ENCODE measurements at regions not wholly inside any gene's neighbourhood (a gene's known extent, or its start where the extent isn't known, plus 50 kb on each side); places are given as distances from the start of the nearest gene placed in this dataset.

GRCh38 chr5:10149911-10150310 lies 99.8 kb downstream of the ATPSCKMT start:
- TF ChIP-seq CTCF (IDR thresholded peaks at IDR 0.05) (no peak), EZH2phosphoT487 (IDR thresholded peaks at IDR 0.05) (no peak), EZH2 (IDR thresholded peaks at IDR 0.05) (no peak)

Data from neural progenitor cell (in vitro differentiated cells).